ENCODE measurements at regions not wholly inside any gene's neighbourhood (a gene's known extent, or its start where the extent isn't known, plus 50 kb on each side); places are given as distances from the start of the nearest gene placed in this dataset.

DNA sequence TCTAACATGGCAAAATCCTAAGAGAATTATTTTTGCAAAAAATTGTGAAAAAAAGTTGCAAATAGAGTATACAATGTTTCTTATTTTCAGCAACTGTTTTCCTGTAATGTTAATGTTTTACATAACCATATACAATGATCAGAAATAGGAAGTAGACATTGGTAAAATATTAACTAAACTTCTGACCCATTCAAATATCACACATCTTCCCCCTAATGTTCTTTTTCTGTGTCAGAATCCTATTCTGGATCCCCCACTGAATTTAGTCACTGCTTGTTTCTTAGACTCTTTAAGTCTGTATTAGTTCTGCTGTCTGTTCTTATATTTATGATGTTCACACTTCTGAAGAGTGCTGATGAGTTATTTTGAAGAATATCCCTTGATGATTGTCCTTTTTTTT is 62.0 kb downstream of the HFE start:
- DNase-seq (ENCODE audit: low spot score), result no peak

GRCh38 chr6:26152226-26153101 is 65.2 kb downstream of the HFE start:
- peak; percentile 56 for DNase-seq (ENCODE audit: low spot score)

- no peak for DNase-seq (ENCODE audit: low spot score)
Measured at GRCh38 chr6:26155061-26155930, 68.1 kb downstream of the HFE start.

- peak; percentile 88 for DNase-seq (ENCODE audit: low spot score)
Measured at GRCh38 chr6:26156105-26156849, 69.0 kb downstream of the HFE start.

DNA sequence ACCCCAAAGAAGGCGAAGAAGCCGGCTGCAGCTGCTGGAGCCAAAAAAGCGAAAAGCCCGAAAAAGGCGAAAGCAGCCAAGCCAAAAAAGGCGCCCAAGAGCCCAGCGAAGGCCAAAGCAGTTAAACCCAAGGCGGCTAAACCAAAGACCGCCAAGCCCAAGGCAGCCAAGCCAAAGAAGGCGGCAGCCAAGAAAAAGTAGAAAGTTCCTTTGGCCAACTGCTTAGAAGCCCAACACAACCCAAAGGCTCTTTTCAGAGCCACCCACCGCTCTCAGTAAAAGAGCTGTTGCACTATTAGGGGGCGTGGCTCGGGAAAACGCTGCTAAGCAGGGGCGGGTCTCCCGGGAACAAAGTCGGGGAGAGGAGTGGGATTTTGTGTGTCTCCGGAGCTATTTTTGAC is 69.6 kb downstream of the HFE start:
- no peak for DNase-seq (ENCODE audit: low spot score)

DNA sequence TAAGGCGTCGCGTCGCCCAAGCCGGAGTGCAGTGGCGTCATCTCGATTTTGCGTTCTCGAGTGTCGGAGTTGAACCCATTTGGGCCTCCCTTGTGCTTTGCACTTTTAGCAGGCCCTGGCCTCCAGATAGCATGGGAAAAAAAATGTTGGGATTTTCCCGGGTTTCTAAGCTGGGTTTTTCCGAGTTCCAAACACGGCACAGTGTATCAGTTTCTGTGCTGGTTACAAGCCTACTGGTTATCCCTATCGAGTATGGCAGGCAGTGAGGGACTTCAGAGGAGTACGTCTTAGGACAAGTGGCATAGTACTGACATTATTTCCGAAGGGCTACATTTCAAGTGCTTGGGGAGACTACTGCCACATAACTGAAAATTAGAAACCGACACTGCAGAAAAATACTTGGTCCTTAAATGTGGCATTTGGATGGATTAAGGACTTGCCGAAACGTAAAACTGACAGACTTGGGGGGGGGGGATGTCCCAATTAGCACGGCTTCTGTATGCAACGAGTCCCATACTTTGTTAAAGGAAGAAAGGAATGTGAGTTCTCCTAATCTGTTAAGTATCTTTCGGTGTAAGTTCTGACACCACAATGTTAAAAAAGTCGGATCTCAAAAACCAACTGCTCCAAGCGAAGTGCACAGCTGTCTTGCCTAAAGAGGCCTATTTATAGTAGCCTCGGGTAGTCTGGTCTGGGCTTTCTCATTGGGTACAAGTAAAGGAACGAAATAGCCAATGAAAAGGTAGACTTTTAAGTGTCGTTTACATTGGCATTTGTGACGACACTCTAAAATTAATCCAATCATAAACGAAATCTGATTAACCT is 70.2 kb downstream of the HFE start:
- DNase-seq (ENCODE audit: low spot score), result peak; percentile 96

DNA sequence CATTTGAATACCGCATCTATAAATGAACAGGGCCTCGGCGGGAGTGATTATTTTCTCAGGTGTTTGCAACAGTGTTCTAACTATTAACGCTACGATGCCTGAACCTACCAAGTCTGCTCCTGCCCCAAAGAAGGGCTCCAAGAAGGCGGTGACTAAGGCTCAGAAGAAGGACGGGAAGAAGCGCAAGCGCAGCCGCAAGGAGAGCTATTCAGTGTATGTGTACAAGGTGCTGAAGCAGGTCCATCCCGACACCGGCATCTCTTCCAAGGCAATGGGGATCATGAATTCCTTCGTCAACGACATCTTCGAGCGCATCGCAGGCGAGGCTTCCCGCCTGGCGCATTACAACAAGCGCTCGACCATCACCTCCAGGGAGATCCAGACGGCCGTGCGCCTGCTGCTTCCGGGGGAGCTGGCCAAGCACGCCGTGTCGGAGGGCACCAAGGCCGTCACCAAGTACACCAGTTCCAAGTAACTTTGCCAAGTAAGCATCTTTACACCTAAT is 70.9 kb downstream of the HFE start:
- DNase-seq (ENCODE audit: low spot score), result no peak

GRCh38 chr6:26158581-26159356 is 71.5 kb downstream of the HFE start:
- DNase-seq (ENCODE audit: low spot score), result peak; percentile 73

- no peak for DNase-seq (ENCODE audit: low spot score)
Measured at GRCh38 chr6:26159357-26160273, 72.4 kb downstream of the HFE start.

- DNase-seq (ENCODE audit: low spot score), result no peak
Measured at GRCh38 chr6:26161322-26161721, 74.1 kb downstream of the HFE start.

DNA sequence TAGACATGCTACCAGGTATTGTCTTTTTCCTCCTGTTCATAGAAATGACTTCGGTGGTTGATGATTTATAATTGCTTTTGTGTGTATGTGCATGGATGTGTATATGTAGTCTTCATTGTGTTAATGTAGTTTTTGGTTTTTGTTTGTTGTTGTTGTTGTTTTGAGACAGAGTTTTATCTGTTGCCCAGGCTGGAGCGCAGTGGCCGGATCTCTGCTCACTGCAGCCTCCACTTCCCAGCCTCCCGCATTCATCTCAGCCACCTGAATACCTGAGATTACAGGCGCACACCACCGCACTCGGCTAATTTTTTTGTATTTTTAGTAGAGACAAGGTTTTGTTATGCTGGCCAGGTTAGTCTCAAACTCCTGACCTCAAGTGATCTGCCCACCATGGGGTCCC is 75.2 kb downstream of the HFE start:
- DNase-seq (ENCODE audit: low spot score), result no peak

- DNase-seq (ENCODE audit: low spot score), result peak; percentile 63
Measured at GRCh38 chr6:26163427-26164119, 76.3 kb downstream of the HFE start.

GRCh38 chr6:26164120-26164505 is 76.9 kb downstream of the HFE start:
- no peak for DNase-seq (ENCODE audit: low spot score)

GRCh38 chr6:26165261-26165790 is 78.1 kb downstream of the HFE start:
- DNase-seq (ENCODE audit: low spot score), result no peak

- DNase-seq (ENCODE audit: low spot score), result no peak
Measured at GRCh38 chr6:26170181-26170580, 83.0 kb downstream of the HFE start.

DNA sequence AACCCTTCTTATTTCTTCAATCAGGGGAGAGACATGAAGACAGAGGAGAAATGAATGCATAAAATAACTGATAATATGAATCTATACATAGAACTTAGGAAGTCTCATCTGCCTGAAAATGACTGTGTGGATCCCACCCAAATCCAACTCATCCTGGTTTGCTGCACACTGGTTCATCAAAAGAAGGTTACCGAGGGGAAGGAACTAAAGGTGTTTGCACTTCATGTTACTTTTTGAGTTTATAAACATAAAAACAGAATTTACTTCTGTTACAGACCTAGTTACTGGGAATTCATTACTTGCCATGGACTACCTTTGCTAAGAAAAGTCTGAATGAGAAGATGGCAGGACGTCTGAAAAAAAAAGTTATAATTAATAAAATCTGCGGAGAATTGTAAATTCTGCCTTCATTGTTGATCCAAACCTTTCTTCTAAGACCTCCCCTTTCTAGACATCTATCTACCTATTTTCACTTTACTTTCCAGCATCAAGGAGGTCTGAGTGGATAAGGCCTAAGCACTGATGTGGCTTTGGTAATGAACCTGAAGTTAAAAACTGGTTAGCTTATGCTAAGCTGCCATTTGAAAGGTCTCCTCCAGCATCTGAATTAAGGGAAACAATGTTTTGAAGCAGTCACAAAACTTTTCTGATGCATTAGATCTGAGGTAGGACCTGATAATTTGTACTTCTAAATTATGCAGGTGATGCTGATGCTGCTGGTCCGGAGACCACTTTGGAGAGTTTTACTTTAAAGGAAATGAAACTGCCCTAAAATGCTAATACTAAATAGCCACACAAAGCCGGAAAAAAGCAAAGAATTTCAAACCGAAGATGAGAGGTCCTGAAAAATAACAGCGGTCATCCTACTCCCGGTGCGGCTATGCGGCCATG is 84.0 kb downstream of the HFE start:
- DNase-seq (ENCODE audit: low spot score), result no peak

DNA sequence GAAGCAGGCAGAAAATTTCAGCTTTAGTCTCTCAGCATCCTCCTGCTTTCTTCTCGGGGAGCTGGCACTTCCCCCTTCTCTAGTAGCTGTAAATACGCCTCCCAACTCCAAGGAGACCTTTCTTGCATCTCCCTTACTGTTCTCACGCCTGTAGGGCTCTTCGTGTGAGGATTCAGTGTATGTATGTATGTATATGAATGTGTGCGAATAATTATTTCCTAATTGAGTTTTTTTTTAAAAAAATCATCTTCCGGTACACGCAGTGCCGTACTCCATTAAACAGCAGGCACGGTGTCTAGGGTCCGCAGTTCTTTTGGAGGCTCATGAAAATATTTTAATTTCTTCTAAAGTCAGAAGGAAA is 85.4 kb downstream of the HFE start:
- DNase-seq (ENCODE audit: low spot score), result no peak

GRCh38 chr6:26173836-26174145 is 86.6 kb downstream of the HFE start:
- no peak for DNase-seq (ENCODE audit: low spot score)

Measured in LoVo (cell line).